Activated effector memory CD4-positive, alpha-beta T cell treated with anti-CD3 and anti-CD28 coated beads, Interleukin-2, amount 50 U/mL, for 16 hours (primary cell): ENCODE measurements at regions not wholly inside any gene's neighbourhood (a gene's known extent, or its start where the extent isn't known, plus 50 kb on each side); places are given as distances from the start of the nearest gene placed in this dataset.

Source experiments
- DNase-seq: peaks from one replicate; pipeline ENCODE4 v3.0.0-alpha.2; 2020

DNA sequence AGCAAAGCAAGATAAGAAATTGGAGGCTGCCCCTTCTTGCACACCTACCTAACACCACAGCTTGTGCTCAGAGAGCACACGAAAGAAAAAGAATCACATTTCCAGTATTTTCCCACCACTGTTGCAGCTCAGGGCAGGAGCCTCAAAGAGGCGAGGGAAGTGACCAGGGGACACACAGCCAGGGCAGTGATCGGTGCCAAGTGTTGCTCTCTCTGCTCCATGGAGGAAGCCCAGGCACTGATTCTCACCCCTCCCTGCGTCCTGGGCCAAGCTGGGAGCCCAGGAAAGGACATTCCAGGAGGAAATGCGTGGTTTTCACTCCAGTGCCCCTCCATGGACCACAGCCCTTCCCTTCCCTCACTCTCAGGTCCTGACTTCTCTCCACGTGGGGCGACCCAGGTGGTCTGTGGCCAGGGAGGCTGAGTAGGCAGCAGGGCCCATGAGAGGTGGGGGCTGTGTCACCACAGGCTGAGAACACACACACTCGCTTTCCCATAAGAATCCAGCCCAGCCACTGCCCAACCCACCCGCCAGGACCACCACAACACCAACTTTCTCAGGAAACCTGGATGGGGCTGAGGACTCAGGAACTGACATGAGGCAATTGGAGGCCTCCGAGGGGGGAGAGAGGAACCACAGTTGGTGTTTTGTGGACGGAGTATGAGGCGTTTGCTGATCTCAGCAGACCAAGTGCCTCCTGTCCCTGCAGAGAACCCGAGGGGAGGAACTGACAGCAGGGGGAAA, 81.7 kb upstream of the MAFB start:
- DNase-seq, result no peak

DNA sequence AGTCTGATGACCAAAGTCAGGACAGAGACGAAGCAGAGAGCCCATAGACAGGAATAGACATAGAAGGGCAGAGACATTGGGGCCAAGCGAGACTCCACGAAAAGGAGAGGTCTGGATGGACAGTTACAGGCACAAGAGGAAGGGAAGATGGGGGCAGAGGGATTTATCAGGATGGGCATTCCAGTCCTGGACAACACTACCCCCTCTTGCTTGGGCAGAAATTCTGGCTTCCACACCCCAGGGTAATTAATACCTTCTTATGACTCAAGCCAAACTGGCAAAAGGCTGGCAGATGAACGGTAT, 82.2 kb upstream of the MAFB start:
- DNase-seq, result no peak

DNA sequence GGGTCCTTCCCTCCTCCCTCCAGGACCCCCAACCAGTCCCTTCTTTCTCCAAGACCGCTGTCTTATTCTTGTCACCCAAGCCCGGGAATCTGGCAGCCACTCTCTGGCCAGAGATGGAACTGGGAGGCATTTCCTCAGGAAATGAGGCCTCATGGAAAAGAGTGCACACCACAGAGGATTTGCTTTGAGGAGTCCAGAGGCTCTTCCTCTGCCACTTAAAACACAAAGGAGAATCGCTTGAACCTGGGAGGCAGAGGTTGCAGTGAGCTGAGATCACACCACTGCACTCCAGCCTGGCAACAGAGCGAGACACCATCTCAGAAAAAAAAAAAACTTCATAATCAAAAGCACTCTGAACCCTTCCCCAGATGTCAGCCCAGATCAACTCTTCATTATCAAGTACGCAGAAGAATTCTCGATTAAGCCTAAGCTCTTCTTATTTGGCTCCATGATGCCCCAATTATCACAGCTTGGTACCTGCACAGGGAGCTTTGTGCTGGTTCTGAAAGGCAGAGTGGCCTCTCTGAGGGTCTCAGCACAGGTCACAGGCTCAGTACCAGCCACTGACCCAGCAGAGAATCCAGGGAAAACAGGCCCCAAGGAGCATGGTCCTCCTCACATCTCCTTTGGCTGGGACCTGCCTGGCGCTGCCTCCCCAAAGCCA, 82.9 kb upstream of the MAFB start:
- DNase-seq, result no peak

DNA sequence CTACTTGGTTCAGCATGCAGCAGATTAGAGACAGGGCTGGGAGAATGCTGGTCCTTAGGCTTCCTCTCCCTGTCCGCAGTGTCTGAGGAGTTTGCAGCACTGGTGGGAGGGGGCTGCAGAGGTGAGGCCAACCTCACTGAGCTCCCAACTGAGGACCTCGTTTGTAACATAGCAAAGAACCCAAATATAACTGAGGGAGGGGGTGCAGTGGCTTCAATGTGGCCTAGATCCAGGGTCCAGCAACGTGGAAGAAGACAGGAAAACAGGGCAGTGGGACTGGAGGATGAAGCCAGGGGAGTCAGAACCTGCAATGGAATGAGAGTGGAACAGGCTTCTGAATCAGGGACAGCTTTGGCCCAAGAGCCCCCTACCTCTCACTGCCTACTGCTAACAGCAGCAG, 84.3 kb upstream of the MAFB start:
- no peak for DNase-seq

DNA sequence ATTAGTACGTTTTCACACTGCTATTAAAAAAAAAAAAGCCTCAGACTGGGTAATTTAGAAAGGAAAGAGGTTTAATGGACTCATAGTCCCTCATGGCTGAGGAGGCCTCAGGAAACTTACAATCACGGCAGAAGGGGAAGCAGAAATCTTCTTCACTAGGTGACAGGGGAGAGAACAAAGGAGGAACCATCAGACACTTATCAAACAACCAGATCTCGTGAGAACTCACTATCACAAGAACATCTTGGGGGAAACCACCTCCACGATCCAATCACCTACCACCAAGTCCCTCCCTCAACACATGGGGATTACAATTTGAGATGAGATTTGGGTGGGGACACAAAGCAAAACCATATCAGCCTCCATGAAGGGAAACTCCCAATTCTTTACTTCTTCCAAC, 85.2 kb upstream of the MAFB start:
- DNase-seq, result no peak

DNA sequence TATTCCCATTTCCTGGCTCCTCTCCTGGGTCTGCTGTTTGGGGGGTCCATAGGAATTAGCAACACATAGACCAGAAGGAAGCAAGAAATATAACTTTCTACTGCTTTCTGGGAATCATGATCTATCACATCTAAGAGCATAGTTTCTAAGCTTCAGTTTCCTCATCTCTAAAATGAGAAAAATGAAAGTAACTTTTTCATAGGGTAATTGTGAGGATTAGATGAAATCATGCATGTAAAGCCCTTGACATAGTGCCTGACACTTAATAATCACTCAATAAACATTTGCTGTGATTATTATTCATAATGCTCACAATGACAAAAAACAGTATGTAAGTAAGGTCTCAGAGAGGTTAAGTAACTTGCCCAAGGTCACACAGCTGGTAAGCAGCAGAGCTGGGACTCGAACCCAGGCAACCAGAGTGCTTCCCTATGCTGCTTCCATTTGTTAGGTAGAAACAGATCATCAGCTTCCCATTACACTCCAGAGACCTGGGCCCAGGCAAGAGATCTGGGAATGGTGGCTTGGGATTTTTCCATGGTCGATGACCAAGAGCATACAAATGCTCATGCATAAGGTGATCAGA, 86.6 kb upstream of the MAFB start:
- no peak for DNase-seq

DNA sequence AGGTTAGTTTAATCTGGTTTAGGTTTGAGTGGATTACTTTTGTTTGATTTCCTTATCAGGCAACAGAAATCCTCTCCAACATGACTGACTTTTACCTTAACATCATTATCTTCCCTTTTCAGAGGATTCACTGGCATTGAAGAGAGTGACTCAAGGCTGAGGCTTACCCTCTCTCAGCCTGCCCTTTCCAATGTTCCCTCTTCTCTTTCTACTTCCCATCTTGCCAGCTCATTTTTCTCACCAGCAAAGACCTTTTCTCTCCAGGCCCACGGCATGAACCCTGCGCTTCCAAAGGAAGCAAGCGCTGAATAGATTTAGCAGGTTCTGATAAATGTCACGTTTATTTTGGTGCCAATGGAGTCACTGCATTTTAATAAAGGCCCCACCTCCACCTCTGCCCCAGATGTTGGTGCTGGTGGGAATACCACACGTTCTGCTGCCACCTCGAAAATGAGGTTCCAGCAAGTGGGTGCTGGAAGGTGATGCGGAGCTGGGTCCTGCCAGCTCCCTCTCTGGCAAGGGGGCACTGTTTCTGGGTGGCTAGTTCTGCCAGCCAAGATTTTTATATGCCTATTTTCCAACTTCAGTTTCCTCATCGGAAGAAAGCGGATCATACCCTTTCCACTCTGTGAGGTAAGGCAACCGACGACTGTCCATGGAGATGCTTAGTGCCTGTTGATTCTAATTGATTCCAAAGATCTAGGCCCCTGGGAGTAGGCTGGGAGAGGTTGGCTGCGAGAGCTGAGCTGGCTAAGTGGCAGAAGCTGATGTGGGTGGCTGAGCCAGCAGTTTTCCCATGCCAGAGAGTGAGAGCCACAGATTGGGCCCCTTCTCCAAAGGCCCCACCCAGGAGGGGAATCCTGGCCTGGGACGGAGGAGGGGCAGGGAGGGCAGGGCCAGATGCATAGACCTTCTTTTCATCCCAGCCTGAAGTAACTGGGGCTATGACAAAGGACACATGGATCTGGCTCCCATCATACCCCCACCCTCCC, 87.7 kb upstream of the MAFB start:
- DNase-seq, result no peak

DNA sequence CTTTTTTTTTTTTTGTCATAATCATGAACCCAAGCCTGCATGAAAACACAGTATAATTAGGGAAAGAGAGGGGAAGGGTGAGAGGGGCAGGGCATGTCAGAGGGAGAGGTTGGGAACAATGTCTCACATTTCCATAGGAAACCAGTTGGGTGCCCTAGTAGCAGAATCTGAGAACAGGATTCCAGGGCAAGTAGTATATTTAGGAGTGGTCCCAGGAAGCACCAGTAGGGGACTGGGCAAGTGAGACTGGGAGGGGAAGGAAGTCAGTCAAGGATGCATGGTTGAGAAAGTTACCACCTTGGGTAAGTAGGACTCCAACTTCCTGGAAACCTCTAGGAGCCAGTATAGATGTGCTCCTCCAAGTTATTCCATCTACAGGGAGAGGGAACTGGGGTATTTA, 88.6 kb upstream of the MAFB start:
- DNase-seq, result no peak

DNA sequence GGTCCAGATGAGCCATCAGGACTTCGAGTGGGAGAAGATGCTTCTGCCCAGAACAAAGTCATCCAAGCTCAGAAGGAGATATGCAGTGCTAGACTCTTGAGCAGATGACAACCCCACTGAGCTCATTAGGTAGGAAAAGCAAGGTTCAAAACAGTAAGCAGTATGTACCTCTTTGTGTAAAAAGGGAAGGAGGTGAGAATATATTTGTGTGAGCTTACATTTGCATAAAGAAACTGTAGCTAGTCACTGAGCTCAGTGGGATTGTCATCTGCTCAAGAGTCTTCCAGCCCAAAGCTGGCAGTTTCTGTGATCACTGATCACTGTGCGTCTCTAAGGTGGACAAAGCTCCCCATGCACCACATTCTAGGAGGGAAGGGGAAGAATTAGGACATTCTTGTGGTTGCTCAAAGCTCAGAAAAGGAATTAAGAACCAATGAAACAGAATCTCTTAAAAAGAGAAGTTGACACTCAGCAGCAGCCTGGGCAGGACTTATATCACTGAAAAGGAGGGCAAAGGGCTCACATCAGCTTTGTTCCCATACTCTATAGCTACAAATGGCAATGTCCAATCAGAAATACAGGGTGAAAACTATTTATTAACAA, 90.0 kb upstream of the MAFB start:
- DNase-seq, result no peak

DNA sequence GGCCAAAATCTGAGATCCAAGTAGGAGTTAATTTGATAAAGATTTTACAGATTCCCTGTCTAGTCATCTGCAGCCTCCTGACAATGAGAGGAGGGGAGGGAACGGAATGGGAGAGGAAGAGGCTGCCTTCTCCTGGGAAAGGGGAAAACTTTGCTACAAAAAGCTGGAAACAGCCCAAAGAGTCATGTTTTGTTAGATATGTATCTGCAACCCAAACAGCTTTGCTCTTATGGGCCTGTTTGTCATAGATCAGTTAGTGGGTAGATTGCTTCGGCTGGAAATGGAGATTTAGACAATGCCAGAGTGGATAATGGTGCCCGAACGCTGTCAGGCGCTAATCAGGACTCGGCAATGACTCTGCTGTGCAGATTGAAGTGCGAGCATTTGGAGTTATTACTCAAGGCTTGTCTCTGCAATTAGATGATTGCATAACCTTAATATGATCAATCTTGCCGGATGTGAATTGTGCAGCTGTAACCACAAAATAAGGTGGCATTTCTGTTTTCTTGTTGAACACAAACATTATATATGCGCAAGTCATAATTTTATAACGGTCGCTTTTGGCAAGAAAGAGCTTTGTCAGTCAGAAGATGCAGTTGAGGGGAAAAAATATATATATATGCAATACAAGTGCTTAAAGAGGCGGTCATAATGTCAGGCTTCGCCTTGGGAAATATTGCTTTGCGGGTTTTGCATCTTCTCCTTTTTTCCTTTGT, 92.4 kb upstream of the MAFB start:
- DNase-seq, result no peak

DNA sequence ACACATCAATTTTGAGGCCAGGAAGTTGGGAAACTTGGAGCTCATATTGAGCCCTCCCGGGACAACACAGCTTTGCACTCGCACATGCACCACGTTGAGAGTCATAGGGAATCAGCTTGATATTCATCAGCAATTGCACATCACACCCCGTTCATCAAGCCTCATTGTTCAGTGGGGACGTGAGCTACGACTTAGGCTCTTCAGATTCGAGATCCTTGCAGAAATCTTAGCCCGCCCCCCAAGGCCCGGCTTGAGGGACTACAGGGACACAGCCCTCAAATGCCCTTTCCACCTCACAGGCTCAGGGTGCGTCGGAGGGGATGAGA, 93.0 kb upstream of the MAFB start:
- no peak for DNase-seq

DNA sequence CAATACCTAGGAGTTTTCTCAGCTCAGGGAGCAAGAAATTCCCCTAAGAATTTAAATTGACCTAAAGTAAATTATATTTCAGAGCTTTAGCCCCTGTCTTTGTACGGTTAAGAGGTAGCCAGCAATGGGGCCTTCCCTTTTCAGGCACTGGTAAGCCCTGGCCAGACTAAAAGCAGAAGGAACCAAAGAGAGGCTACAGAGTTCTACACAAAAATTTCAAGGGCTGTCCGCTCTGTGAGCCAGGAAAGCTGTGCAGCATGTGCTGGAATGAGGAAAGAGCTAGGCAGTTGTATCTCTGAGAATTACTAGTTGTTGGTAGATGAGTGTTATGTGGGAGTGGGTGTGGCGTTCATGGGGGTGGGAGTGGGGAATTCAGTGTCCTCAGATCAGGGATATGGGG, 96.3 kb upstream of the MAFB start:
- no peak for DNase-seq

DNA sequence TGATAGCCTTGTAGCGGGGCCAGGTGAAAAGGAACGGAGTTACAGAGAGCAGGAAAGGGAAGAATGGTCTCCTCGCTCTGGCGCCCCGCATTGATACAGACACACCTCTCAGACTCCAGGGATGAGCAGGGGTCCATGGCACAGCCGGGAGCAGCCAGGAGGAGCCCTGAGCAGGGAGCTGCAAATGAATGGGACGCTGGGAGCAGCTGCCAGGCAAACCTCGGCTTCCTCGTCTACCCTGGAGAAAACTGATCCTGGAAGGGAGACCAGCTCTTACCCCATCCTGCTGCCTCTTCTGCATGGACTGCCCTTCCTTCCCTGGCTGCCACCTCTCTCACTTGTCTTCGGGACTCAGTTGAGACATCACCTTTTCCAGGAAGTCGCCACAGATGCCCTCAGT, 97.3 kb upstream of the MAFB start:
- DNase-seq, result no peak

DNA sequence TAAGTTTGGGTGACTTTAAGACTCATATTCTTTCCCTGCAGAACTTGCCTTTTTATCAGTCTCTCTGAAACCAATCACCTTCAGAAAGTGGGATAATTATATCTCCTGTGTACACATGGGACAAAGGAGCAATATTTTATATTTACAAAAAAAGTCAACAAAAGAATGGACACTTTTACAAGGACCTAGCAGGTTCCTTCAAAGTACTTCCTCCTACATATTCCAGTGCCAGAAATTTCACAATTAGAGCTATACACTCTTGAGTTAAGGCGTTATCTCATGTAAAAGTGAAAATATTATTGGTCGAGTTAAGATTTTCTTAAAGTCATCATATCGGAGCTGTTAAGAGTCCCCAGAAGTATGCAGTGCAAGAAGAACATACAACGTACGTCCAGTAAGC, 98.9 kb upstream of the MAFB start:
- no peak for DNase-seq

DNA sequence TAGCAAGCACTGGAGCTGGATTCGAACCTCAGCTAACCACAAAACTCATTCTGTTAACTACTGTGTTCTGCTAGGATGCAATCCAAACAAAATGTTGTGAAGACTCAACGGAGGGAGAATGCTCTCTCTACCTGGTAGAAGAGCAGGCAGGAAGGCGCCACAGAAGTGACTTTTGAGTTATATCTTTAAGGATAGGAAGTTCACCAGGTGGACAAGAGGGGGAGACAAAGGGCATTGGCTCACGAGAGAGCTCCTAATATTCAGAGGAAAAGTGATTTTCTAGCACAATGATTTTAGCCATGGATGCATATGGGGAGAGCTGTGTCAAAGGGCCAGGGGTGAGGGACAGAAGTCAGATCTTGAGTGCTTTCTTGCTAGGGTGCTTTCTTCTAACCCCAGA, 108.4 kb upstream of the MAFB start:
- no peak for DNase-seq

DNA sequence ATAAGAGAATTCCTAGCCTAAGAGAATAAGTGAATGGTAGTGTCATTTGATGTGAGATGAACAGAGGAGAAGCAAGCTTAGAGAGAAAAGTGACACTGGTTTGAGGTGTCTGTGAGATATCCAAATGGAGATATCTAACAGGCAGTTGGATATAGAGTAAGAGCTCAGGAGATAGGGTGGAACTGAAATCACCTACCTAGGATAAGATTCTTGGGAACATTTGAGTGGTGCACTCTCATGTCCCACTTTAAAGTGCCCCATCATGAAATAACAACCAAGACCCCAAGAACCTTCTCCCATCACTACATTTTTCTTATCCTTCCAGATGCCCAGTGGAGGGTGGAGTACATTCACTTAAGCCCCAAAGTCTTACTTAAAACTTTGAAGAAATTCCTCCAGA, 109.0 kb upstream of the MAFB start:
- no peak for DNase-seq

DNA sequence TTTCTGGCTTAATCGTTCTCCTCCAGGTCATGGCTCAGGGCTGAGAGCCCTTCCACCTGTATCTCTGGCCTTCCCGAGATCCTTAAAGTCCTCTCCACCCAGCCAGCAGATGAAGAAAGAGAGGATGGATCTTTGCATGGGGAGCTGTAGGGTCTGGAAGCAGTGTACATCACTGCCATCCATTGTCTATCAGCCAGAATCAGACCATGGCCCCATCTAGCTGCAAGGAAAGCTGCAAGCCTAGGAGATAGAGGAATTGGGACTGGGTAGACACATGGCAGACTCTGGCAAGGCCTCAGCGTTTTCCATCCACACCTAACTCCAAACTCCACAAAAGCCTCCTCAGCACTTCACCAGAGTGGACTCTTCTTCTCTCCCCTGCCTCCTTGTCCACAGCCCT, 113.8 kb upstream of the MAFB start:
- DNase-seq, result no peak

DNA sequence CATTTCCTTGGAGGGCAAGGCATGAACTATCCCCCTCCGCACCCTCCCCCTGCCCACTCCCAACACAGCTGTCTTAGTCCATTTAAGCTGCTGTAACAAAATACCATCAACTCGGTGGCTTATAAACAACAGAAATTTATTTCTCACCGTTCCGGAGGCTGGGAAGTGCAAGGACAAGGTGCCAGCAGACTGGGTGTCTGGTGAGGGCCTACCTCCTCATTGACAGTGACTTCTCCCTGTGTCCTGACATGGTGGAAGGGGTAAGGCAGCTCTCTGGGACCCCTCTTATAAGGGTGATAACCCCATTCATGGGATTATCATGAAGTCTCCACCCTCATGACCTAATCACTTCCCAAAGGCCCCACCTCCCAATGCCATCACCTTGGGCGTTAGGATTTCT, 114.3 kb upstream of the MAFB start:
- no peak for DNase-seq

DNA sequence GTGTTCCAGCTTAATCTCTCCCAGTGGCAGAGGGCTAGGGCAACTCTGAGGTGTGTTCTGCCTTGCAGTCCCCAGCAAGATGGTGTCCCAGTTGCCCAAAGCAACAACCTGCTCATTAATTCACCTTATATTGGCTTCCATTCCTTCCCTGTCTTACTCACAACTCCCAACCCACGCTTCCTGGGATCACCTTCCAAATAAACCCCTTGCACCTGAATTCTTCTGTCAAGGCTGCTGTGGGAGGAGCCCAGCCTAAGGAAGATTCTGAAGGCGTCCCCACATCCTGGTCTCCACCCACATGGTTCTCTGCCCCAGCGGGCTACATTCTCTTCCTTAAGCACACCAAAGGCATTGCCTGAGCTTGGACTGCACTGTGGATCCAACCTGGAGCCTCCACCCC, 116.6 kb upstream of the MAFB start:
- no peak for DNase-seq

DNA sequence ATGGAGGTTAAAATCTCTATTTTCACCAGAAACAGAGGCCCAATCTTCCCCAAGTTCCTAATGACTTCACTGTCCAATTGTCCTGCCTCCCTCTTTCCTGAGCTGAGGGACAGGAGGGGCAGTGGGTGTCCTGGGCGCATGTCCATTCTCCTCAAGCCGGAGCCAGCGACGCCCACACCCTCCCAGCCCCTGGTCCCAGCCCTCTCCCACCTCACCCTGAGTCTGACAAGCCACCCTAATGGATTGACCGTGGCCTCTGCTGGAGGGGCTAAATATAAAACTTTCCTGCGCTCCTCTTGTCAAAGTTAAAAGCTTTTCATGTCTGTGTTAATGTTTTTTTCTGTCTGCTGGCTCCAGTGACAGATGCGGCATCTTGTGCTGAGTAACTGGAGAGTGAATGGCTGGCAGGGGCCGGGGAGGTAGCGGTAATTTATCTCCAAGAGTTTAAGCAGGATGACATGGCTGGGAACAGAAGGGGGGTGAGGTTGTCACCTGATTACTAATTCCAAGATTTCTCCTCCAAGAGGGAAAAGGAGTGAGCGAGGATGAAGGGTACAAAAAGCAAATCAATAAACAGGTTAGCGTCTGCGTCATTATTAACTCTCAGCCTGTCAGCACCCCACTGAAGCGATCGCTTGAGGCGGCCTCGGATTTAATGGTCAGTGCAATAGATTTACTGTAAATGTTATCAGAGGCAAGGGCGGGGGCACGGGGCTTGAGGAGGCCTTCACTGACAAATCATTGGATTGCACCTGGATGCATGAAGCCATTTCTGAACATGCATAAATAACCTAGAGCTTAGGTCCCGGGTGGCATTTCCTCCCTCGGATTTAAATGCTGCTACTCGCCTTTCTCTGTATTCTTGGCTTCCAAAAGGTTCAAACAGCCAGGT, 118.1 kb upstream of the MAFB start:
- DNase-seq, result no peak

DNA sequence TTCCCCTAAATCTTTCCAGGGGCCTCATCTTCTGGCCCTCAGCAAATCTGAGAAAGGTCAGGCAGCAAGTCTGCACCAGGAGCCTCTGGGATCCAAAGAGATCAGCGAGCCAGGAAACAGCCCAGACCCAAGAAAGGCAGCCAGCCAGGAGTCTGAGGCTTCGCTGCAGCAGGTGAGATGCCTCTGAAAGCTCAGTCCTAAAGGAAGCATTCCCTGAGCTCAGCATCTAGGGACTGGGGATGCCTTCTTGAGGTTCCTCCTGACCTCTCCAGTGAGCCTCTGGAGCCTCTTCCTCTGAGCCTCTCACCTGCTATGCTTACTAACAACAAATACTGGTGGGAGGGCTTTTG, 118.8 kb upstream of the MAFB start:
- DNase-seq, result no peak

DNA sequence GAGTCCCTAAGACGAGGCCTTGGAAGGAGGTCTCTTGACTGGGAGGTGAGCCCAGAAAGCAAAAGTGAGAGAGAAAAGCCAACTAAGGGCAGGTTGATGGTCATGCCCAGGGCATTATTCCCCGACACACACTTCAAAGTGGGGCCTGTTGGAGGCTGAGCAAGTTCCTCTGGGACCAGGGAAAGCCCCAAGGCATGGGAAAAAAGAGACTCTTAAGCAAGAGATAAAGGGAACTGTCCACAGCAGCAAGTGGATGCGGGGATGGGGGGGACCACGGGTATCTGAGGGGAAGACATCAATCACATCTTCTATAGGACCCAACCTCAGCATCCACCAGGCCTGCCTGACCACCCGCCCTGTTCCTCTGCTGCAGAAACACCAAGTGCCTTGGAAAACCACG, 119.9 kb upstream of the MAFB start:
- DNase-seq, result no peak
